Right cardiac atrium (tissue), 5 donors: ENCODE measurements at regions not wholly inside any gene's neighbourhood (a gene's known extent, or its start where the extent isn't known, plus 50 kb on each side); places are given as distances from the start of the nearest gene placed in this dataset.
A peak's percentile ranks its signal among the peaks of the same experiment; 100 is the strongest.

Source experiments
- ATAC-seq, 2 donors: fragments of 200-7000 bp; cut with Tn5 transposase; one replicate each; pipeline versions ENCODE4 v1.8.0 to v1.9.1; 2020; ENCODE audit warnings: moderate library complexity in 2 of 2, mild to moderate bottlenecking in 1 of 2
- DNase-seq, 3 donors: peaks; one replicate each; pipeline ENCODE4 v3.0.0-alpha.2; 2020
- H3K27ac ChIP-seq: one replicate; pipeline ENCODE4 v1.5.1; 2013; ENCODE audit warnings: mild to moderate bottlenecking, low read length, control low read depth, moderate library complexity
- H3K27me3 ChIP-seq: one replicate; pipeline ENCODE4 v1.6.1; 2013; ENCODE audit not compliant: control insufficient read depth, insufficient read depth
- H3K4me1 ChIP-seq: one replicate; pipeline ENCODE4 v1.6.1; 2013; ENCODE audit warnings: low read length; ENCODE audit not compliant: control insufficient read depth, insufficient read depth
- H3K4me3 ChIP-seq: one replicate; pipeline ENCODE4 v1.5.1; 2013; ENCODE audit warnings: low read length, control low read depth
- H3K9me3 ChIP-seq: one replicate; pipeline ENCODE4 v1.6.1; 2013; ENCODE audit warnings: low read length; ENCODE audit not compliant: control insufficient read depth
- WGBS: extraction: QIAGEN DNeasy Blood & Tissue Kit; methylation state at CpG from one replicate; pipeline ENCODE4 v1.1.7; 2013; 5-methylcytosine and 5-hydroxymethylcytosine counted together
- intact Hi-C, 4 donors: fragments of 100-400 bp; cut with DNase I; formaldehyde crosslinking; loops; one replicate each; pipeline versions ENCODE4 v1.11.0 to v1.14.0; 2022 to 2023
- donor health status: healthy with polysubstance abuse.
- donor health status: DM: no; HTN: yes; CAD: no.
- donor health status: DM: no; HTN: no; CAD: no.
- donor health status: DM: no; HTN: yes; CAD: no; lungs with severe emphysema.
- donor health status: DM: yes; HTN: yes; CAD: no.

- Histone ChIP-seq H3K4me3 (no peak overlapping the region), H3K27ac (no peak overlapping the region), H3K9me3 (no peaks in the 10 kb centered on the region), H3K4me1 (peaks cover 4% of the 10 kb centered on the region), H3K27me3 (no peaks in the 10 kb centered on the region)
- 54% methylated on average over 5 of the region's 5 CpGs for WGBS
- ATAC-seq, result peak; percentile 14 to 38
- intact Hi-C loops, result loop anchor here in 1 of 4 donors (10.0 kb wide), 1 partner anchor 223 kb away; the partner anchor contains the start of gene BCL6
- DNase-seq, result no peak
Observed at GRCh38 chr3:187967993-187968392, 186.0 kb upstream of the LPP start.

- intact Hi-C loops, result loop anchor here in 1 of 4 donors (10.0 kb wide), 1 partner anchor 224 kb away; the partner anchor contains the start of gene BCL6
- no peaks in the 10 kb centered on the region for H3K27me3 ChIP-seq
- no peaks in the 10 kb centered on the region for H3K9me3 ChIP-seq
- H3K4me1 ChIP-seq, result peaks cover 4% of the 10 kb centered on the region
- peak overlapping the region; percentile 24 for H3K27ac ChIP-seq
- H3K4me3 ChIP-seq, result no peak overlapping the region
- WGBS, result 85% methylated on average over 2 of the region's 2 CpGs
- ATAC-seq (peak; percentile 33 to 47), DNase-seq (no peak)
Observed at GRCh38 chr3:187968883-187969580, 184.9 kb upstream of the LPP start.

- H3K27me3 ChIP-seq, result no peaks in the 10 kb centered on the region
- ATAC-seq, result no peak
- intact Hi-C loops, result loop anchor here in 1 of 4 donors (10.0 kb wide), 1 partner anchor 225 kb away; the partner anchor contains the start of gene BCL6
Observed at GRCh38 chr3:187969581-187969950, 184.4 kb upstream of the LPP start.

DNA sequence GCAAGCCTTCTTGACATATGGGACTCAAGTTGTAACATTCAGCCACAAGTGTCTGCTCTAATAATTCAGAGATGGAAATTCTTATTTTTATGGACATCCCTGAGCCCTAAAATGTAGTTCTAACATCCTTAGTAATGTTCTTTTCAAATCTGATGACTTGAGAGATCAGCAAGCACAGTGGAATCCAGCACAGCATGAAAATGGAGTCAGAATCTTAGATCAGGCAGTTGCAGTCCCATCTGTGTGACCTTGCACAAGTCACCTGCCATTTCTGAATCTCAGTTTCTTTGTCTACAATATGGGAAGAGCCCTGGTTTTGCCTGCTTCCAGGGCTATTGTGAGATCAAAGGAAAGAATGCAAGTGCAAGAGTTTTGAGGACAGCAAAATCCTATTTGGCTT is 183.9 kb upstream of the LPP start:
- intact Hi-C loops, result no loop called here

More at GRCh38 chr3:187969581-187969950, 184.4 kb upstream of the LPP start:
- no peak for DNase-seq
- H3K9me3 ChIP-seq, result no peaks in the 10 kb centered on the region
- H3K4me1 ChIP-seq, result peaks cover 4% of the 10 kb centered on the region
- 90% methylated on average over 3 of the region's 3 CpGs for WGBS
- H3K4me3 ChIP-seq, result no peak overlapping the region
- peak overlapping the region; percentile 24 for H3K27ac ChIP-seq

GRCh38 chr3:187971629-187972028 is 182.3 kb upstream of the LPP start:
- 80% methylated on average over 4 of the region's 4 CpGs for WGBS
- no peak overlapping the region for H3K4me3 ChIP-seq
- intact Hi-C loops, result no loop called here
- ATAC-seq, result no peak
- no peak for DNase-seq
- no peaks in the 10 kb centered on the region for H3K9me3 ChIP-seq
- no peaks in the 10 kb centered on the region for H3K27me3 ChIP-seq
- H3K4me1 ChIP-seq, result peaks cover 9% of the 10 kb centered on the region
- no peak overlapping the region for H3K27ac ChIP-seq

More for the DNA sequence above, 183.9 kb upstream of the LPP start:
- ATAC-seq (no peak), DNase-seq (no peak)
- Histone ChIP-seq H3K27ac (no peak overlapping the region), H3K4me3 (no peak overlapping the region), H3K9me3 (no peaks in the 10 kb centered on the region), H3K27me3 (no peaks in the 10 kb centered on the region), H3K4me1 (peaks cover 4% of the 10 kb centered on the region)

DNA sequence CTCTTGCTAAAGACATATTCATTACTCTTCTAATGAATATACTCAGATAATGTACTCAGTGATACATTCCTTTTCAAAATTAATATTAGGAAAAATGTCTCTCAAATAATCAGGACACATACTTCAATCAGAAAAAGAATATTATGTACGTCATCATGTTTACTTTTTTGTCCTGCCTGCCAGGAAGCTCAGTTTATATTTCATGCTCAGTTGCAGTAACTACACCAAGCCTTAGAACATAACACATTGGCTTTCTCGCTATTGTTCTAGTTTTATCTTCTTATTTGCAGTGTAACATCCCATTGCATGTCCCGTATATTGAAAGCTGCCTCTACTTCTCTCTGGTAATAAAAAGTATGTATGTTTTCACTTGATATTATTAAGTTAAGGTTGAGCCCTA is 181.5 kb upstream of the LPP start:
- no peak overlapping the region for H3K27ac ChIP-seq
- peaks cover 4% of the 10 kb centered on the region for H3K4me1 ChIP-seq
- H3K4me3 ChIP-seq, result no peak overlapping the region
- 86% methylated on average over 3 of the region's 3 CpGs for WGBS
- intact Hi-C loops, result no loop called here
- H3K27me3 ChIP-seq, result no peaks in the 10 kb centered on the region
- ATAC-seq, result no peak
- H3K9me3 ChIP-seq, result no peaks in the 10 kb centered on the region
- DNase-seq, result no peak

- no peak overlapping the region for H3K4me3 ChIP-seq
- intact Hi-C loops, result no loop called here
Observed at GRCh38 chr3:187973977-187974870, 179.7 kb upstream of the LPP start.

DNA sequence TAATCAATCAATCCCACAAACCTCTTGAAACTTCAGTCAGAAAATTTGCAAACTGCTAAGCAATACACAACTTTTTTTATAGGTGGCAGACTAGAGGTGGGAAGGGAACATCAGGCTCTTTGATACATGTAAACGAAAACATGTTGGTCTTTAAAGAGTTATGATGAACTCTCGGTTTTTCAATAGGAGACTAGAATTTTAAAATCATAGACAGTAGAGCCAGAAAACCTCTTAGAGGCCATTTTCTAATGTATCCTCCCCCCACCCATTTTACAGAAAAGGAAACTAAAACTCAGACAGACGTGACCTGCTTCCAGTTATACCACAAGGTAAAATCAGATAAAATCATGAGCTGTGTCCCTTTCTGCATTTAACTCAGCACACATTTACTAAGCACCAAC is 179.1 kb upstream of the LPP start:
- DNase-seq, result no peak
- H3K4me1 ChIP-seq, result peaks cover 4% of the 10 kb centered on the region
- WGBS, result 53% methylated on average over 3 of the region's 3 CpGs
- intact Hi-C loops, result no loop called here
- no peak overlapping the region for H3K27ac ChIP-seq
- ATAC-seq, result no peak
- H3K4me3 ChIP-seq, result no peak overlapping the region
- H3K9me3 ChIP-seq, result no peaks in the 10 kb centered on the region
- no peaks in the 10 kb centered on the region for H3K27me3 ChIP-seq

More at GRCh38 chr3:187973977-187974870, 179.7 kb upstream of the LPP start:
- Histone ChIP-seq H3K27me3 (no peaks in the 10 kb centered on the region), H3K9me3 (no peaks in the 10 kb centered on the region), H3K27ac (no peak overlapping the region), H3K4me1 (peaks cover 4% of the 10 kb centered on the region)
- 81% methylated on average over 9 of the region's 9 CpGs for WGBS
- ATAC-seq (no peak), DNase-seq (no peak)

DNA sequence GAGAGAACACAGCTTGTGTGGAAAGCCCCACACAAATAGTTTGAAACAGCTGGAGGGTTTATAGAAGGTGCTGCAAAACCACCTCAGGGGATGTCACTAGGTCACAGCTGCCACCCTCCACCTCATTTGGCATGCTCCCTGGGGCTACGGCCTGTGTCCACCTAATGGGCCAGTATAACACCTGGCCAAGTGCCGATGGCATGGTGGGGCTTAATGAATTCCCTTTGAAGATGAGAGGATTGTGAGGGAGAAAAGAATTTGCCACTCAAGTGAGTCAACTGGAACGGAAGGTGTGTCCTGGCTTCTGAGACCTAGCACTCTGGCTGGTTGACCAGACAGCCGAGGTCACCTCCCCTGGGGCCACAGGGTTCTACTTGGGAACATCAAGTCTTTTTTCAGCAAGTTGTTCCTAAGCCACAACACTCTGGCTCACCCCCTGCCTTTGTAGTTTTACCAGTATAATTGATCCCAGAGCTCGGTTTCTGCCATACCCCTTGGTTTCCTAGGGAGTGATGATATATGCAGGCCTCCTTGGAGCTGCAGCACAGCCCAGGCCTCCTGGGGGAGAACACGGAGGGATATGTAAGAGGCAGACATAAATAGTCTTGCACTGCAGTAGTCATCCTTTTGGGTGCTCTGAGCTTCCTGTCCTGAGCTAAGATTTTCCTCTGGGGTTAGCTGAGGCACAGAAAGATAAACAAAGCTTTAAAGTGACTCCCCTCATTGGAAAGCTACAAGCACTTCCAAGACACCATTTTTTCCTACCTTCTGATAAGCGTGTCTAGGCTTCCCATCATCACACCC is 178.2 kb upstream of the LPP start:
- DNase-seq (peak in 1 of 3 donors; percentile 50), ATAC-seq (no peak)
- Histone ChIP-seq H3K27ac (no peak overlapping the region), H3K4me3 (no peak overlapping the region), H3K4me1 (peaks cover 4% of the 10 kb centered on the region), H3K9me3 (no peaks in the 10 kb centered on the region), H3K27me3 (no peaks in the 10 kb centered on the region)
- WGBS, result 66% methylated on average over 7 of the region's 7 CpGs
- intact Hi-C loops, result no loop called here

- H3K27me3 ChIP-seq, result no peaks in the 10 kb centered on the region
- ATAC-seq (no peak), DNase-seq (no peak)
- no peak overlapping the region for H3K27ac ChIP-seq
- intact Hi-C loops, result no loop called here
- no peaks in the 10 kb centered on the region for H3K9me3 ChIP-seq
- H3K4me3 ChIP-seq, result no peak overlapping the region
- WGBS, result 85% methylated on average over 6 of the region's 6 CpGs
- peaks cover 4% of the 10 kb centered on the region for H3K4me1 ChIP-seq
Observed at GRCh38 chr3:187976365-187976900, 177.5 kb upstream of the LPP start.
